ENCODE measurements at regions not wholly inside any gene's neighbourhood (a gene's known extent, or its start where the extent isn't known, plus 50 kb on each side); places are given as distances from the start of the nearest gene placed in this dataset.

DNA sequence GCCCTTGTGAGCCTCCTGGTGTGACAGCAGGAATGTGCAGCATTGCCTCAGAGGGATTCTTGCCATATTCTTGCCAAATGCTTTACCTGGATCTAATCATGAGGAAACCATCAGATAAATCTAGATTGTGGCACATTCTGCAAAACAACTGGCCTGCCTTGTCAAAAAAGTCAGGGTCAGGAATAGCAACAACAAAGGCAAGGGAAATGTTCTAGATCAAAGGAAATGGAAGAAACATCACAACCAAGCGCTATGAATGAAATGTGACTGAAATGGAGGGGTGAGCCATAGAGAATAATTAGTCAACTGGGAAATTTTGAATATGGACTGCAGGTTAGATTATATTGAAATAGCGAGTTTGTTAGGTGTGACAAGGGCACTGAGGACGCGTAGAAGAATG, 262.6 kb upstream of the CDYL start:
- TF ChIP-seq POLR2AphosphoS5 (IDR thresholded peaks at IDR 0.05; ENCODE audit: borderline replicate concordance, low read depth, low read length) = no peak
- no peak for TF ChIP-seq EZH2 (IDR thresholded peaks at IDR 0.05)
- no peak for TF ChIP-seq FOXP2 (optimal IDR thresholded peaks at IDR 0.05; ENCODE audit: control extremely low read depth, extremely low read length, insufficient read depth)

All from SK-N-MC (cell line).